SK-N-SH (cell line): ENCODE measurements at regions not wholly inside any gene's neighbourhood (a gene's known extent, or its start where the extent isn't known, plus 50 kb on each side); places are given as distances from the start of the nearest gene placed in this dataset.

Source experiments
- CHD2 ChIP-seq: fragments of 150-350 bp; IDR thresholded peaks from 2 replicates; pipeline ENCODE4 v1.6.1; 2018; ENCODE audit warnings: low read length; ENCODE audit not compliant: partially characterized antibody
- CTCF ChIP-seq: fragments of 200-600 bp; sonication (generic); IDR thresholded peaks from 2 replicates; pipeline ENCODE4 v1.6.1; 2017; ENCODE audit warnings: antibody characterized with exemption, mild to moderate bottlenecking, moderate library complexity
- ELF1 ChIP-seq: IDR thresholded peaks from 2 replicates; pipeline ENCODE4 v1.4.0; 2012
- FOSL2 ChIP-seq: IDR thresholded peaks from 2 replicates; pipeline ENCODE4 v1.4.0; 2012; ENCODE audit warnings: low read depth, mild to moderate bottlenecking, moderate library complexity, borderline replicate concordance
- JUND ChIP-seq: IDR thresholded peaks from 2 replicates; pipeline ENCODE4 v1.4.0; 2012
- MEF2A ChIP-seq: IDR thresholded peaks from 2 replicates; pipeline ENCODE4 v1.4.0; 2012; ENCODE audit warnings: low read depth, borderline replicate concordance
- MXI1 ChIP-seq: IDR thresholded peaks from 2 replicates; pipeline ENCODE4 v1.6.1; 2012; ENCODE audit warnings: mild to moderate bottlenecking, low read depth, low read length, improper control_type of control experiment
- RFX5 ChIP-seq: IDR thresholded peaks from 2 replicates; pipeline ENCODE4 v1.6.1; 2012; ENCODE audit warnings: mild to moderate bottlenecking, improper control_type of control experiment, low read length
- TAF1 ChIP-seq: IDR thresholded peaks from 2 replicates; pipeline ENCODE4 v1.6.1; 2012; ENCODE audit warnings: low read depth, mild to moderate bottlenecking, low read length, moderate library complexity, borderline replicate concordance
- YY1 ChIP-seq: IDR thresholded peaks from 2 replicates; pipeline ENCODE4 v1.4.0; 2012; ENCODE audit warnings: low read depth, mild to moderate bottlenecking

DNA sequence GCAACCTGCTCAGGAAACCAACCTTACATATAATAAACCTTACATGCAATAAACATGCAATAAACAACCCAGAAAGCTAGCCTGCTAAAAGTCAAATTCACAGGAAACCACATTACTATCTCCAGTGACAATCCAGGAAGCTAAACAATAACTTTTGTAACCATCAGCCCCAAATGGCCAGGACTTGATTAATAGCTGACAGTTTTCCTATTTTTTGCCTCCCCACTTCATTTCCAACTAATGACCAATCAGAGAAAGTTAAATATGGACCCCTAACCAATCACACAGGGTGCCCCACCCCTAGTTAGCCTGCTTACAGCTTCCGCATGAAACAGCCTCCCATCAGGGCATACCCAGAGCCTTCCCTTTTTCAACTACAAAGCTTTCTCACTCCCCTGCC, 152.2 kb upstream of the LMNTD1 start:
- TF ChIP-seq CTCF (no peak), JUND (no peak), YY1 (no peak), ELF1 (no peak), FOSL2 (no peak), TAF1 (no peak), MEF2A (no peak), MXI1 (no peak), CHD2 (no peak), RFX5 (no peak)
